ENCODE measurements at regions not wholly inside any gene's neighbourhood (a gene's known extent, or its start where the extent isn't known, plus 50 kb on each side); places are given as distances from the start of the nearest gene placed in this dataset.

GRCh38 chr12:58479401-58479800 is 440.9 kb downstream of the LRIG3 start:
- no peak for TF ChIP-seq CTCF (IDR thresholded peaks at IDR 0.05; ENCODE audit: insufficient read depth in 1 of 2, low read depth in 1 of 2, low read length in 1 of 2, severe bottlenecking in 1 of 2, unreplicated experiment in 1 of 2)
- POLR2A ChIA-PET = no interaction called here
- intact Hi-C loops (cut with micrococcal nuclease; ENCODE audit: unreplicated experiment) = no loop called here
- H3K4me3 Mint-ChIP-seq (ENCODE audit: unreplicated experiment) = no peak overlapping the region
- no peaks in the 10 kb centered on the region for H3K27me3 ChIP-seq (replicated peaks; ENCODE audit: control insufficient read depth, insufficient read depth, low read length)
- no peak overlapping the region for H3K27ac Mint-ChIP-seq (ENCODE audit: unreplicated experiment)
- H3K36me3 ChIP-seq (ENCODE audit: control insufficient read depth, insufficient read depth, low read length) = no peaks in the 10 kb centered on the region
- peaks cover 5% of the 10 kb centered on the region for H3K36me3 Mint-ChIP-seq (ENCODE audit: insufficient read depth, unreplicated experiment)
- H3K4me1 Mint-ChIP-seq (ENCODE audit: low read depth, unreplicated experiment) = no peaks in the 10 kb centered on the region
- BruUV-seq (replicated peaks) = no TSS peak
- H3K9me3 Mint-ChIP-seq (ENCODE audit: unreplicated experiment) = peaks cover 15% of the 10 kb centered on the region
- H3K9me3 ChIP-seq = no peaks in the 10 kb centered on the region
- CTCF ChIA-PET = no interaction called here
- no peaks in the 10 kb centered on the region for H3K27me3 Mint-ChIP-seq (ENCODE audit: insufficient read depth, unreplicated experiment)
- no peak for DNase-seq
- no peak overlapping the region for H3K4me3 ChIP-seq (ENCODE audit: low read depth, low read length)
- H3K4me1 ChIP-seq = no peaks in the 10 kb centered on the region

GRCh38 chr12:58481811-58482210 is 438.5 kb downstream of the LRIG3 start:
- Mint-ChIP-seq H3K27me3 (ENCODE audit: insufficient read depth, unreplicated experiment) (no peaks in the 10 kb centered on the region), H3K4me3 (ENCODE audit: unreplicated experiment) (no peak overlapping the region), H3K9me3 (ENCODE audit: unreplicated experiment) (peaks cover 15% of the 10 kb centered on the region), H3K27ac (ENCODE audit: unreplicated experiment) (no peak overlapping the region), H3K4me1 (ENCODE audit: low read depth, unreplicated experiment) (no peaks in the 10 kb centered on the region), H3K36me3 (ENCODE audit: insufficient read depth, unreplicated experiment) (peaks cover 5% of the 10 kb centered on the region)
- TF ChIP-seq CTCF (IDR thresholded peaks at IDR 0.05; ENCODE audit: insufficient read depth in 1 of 2, low read depth in 1 of 2, low read length in 1 of 2, severe bottlenecking in 1 of 2, unreplicated experiment in 1 of 2) = no peak
- intact Hi-C loops (cut with micrococcal nuclease; ENCODE audit: unreplicated experiment) = loop anchor here (2.0 kb wide), 1 partner anchor 21 kb away; no protein-coding TSS in a partner anchor
- BruUV-seq (replicated peaks) = no TSS peak
- Histone ChIP-seq H3K4me3 (ENCODE audit: low read depth, low read length) (no peak overlapping the region), H3K4me1 (no peaks in the 10 kb centered on the region), H3K36me3 (ENCODE audit: control insufficient read depth, insufficient read depth, low read length) (no peaks in the 10 kb centered on the region), H3K27me3 (replicated peaks; ENCODE audit: control insufficient read depth, insufficient read depth, low read length) (no peaks in the 10 kb centered on the region), H3K9me3 (no peaks in the 10 kb centered on the region)
- POLR2A ChIA-PET = no interaction called here
- no peak for DNase-seq
- CTCF ChIA-PET = no interaction called here

GRCh38 chr12:58487255-58487654 is 433.0 kb downstream of the LRIG3 start:
- no peaks in the 10 kb centered on the region for H3K27me3 ChIP-seq (replicated peaks; ENCODE audit: control insufficient read depth, insufficient read depth, low read length)
- ChIA-PET POLR2A (no interaction called here), CTCF (no interaction called here)
- H3K4me3 ChIP-seq (ENCODE audit: low read depth, low read length) = no peak overlapping the region
- no peak overlapping the region for H3K4me3 Mint-ChIP-seq (ENCODE audit: unreplicated experiment)
- no peaks in the 10 kb centered on the region for H3K36me3 ChIP-seq (ENCODE audit: control insufficient read depth, insufficient read depth, low read length)
- no peaks in the 10 kb centered on the region for H3K4me1 Mint-ChIP-seq (ENCODE audit: low read depth, unreplicated experiment)
- H3K27me3 Mint-ChIP-seq (ENCODE audit: insufficient read depth, unreplicated experiment) = no peaks in the 10 kb centered on the region
- DNase-seq = peak; percentile 15 to 35
- no peak overlapping the region for H3K27ac Mint-ChIP-seq (ENCODE audit: unreplicated experiment)
- H3K9me3 ChIP-seq = no peaks in the 10 kb centered on the region
- no TSS peak for BruUV-seq (replicated peaks)
- intact Hi-C loops (cut with micrococcal nuclease; ENCODE audit: unreplicated experiment) = no loop called here
- H3K9me3 Mint-ChIP-seq (ENCODE audit: unreplicated experiment) = no peaks in the 10 kb centered on the region
- peaks cover 10% of the 10 kb centered on the region for H3K4me1 ChIP-seq
- no peaks in the 10 kb centered on the region for H3K36me3 Mint-ChIP-seq (ENCODE audit: insufficient read depth, unreplicated experiment)
- TF ChIP-seq CTCF (IDR thresholded peaks at IDR 0.05; ENCODE audit: insufficient read depth in 1 of 2, low read depth in 1 of 2, low read length in 1 of 2, severe bottlenecking in 1 of 2, unreplicated experiment in 1 of 2) = no peak
